CD4-positive, alpha-beta T cell treated with Interleukin-21 for 1 hour (primary cell): ENCODE measurements at regions not wholly inside any gene's neighbourhood (a gene's known extent, or its start where the extent isn't known, plus 50 kb on each side); places are given as distances from the start of the nearest gene placed in this dataset.

Experiments used
- DNase-seq: peaks from one replicate; pipeline ENCODE4 v3.0.0-alpha.2; 2020

DNA sequence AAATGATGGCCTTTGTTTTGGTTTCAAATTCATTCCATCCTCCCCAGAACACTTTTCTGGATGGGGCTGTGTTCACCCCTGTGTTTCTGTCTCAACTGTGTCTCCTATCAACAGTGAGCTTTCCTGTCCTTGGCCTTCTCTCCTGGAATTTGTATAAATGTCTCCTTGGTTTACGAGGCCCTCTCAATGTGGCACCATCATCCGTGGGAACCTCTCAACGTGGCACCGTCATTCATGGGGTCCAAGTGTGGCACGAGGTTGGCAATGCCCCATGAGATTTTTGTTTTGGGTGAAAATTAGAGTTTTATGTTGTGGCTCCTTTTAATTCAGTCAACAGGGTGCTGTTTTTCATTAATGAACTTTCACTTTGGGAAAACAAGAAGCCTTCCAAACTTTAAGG is 280.7 kb upstream of the SALL3 start:
- DNase-seq = no peak

- no peak for DNase-seq
Measured at GRCh38 chr18:78699499-78699898, 280.1 kb upstream of the SALL3 start.

GRCh38 chr18:78701771-78702396 is 277.7 kb upstream of the SALL3 start:
- DNase-seq = no peak

GRCh38 chr18:78703291-78703690 is 276.3 kb upstream of the SALL3 start:
- DNase-seq = no peak

DNA sequence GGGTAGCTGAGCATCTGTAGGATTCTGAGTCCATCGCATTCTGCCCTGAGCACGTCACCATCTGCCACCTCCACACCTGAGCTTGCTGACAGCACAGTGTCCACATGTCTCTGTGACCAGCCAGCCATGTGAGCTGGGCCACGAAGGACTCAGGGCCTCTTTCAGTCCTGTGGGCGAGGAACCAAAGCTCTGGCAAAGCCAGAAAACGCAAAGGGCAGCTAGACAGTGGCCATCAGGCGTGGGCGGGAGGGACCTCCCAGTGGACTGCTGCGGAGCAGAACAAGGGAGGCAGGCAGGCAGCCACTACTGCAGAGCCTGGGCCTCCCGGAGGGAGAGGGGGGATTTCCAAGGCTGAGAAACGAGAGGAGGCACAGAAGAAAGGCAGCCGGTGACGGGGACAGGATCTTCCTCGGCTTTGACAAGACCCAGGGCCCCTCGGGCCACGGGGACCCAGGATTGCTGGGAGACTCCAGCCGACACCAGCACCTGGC is 274.6 kb upstream of the SALL3 start:
- no peak for DNase-seq

GRCh38 chr18:78709261-78709809 is 270.3 kb upstream of the SALL3 start:
- no peak for DNase-seq

DNA sequence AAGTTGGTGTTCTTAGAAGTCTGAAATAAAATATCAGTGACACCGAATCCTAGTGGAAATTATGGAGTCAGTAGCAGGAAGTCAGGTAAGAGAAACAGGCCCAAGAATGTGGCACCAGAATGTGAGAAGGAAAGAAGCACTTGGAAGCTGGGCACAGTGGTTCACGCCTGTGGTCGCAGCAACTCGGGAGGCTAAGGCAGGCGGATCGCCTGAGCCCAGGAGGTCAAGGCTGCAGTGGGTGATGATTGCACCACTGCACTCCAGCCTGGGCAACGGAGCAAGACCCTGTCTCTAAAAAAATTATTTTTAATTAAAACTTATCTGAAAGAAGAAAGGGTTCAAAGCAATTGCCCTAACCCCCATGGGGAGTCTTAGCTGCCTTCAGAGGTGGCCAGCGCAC is 268.3 kb upstream of the SALL3 start:
- no peak for DNase-seq

DNA sequence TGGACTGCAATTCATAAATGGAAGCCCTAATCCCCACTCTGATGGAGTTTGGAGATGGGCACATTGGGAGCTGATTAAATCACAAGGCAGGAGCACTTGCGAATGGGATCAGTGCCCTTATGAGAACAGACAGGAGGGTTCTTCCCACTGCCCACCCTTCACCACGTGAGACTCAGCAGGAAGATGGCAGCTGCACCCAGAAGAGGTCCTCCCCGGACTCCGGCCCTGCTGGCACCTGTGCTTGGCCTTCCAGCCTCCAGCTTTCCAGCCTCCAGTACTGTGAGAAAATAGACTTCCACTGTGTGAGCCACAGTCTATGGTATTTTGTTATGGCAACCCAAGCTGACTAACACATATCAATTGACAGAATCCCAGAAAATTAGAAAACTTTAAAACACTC is 267.6 kb upstream of the SALL3 start:
- DNase-seq = no peak

DNA sequence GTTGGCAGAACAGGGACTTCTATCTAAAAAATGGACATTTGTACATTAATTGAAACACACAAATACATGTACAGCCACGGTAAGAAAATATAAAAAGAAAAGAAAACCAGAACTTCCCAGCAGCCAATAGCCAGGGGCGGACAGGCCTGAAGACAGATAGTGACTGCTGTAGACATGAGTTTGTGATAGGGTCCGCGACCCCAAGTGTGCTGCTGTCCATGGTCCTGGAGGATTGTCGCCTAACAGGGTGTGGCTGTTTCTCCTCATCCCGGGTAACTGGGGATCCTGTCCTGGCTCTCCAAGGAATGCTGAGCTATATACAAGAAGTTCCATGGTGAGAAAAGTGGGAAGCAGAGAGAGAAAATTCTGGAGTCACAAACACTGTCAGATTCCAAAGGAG is 266.5 kb upstream of the SALL3 start:
- DNase-seq = no peak

DNA sequence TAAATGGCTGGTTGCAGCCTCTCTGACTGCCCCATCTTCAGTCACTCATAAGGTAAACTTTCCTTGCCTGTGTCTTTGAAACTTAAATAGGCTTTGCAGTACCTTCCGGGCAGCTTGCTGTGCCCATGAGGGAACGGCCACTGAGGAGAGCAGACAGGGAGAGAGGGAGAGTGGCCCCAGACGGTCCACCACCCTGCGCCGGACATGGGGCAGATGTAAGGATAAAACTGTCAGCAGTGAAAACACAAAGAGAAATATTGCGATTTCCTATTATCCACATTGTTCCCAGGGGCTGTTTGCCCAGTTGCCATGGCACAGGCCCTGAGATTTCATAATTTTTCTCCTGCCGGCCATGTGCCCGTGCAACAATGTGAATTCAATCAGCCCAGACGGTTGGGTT is 265.9 kb upstream of the SALL3 start:
- DNase-seq = no peak

GRCh38 chr18:78716022-78716421 is 263.6 kb upstream of the SALL3 start:
- no peak for DNase-seq

DNA sequence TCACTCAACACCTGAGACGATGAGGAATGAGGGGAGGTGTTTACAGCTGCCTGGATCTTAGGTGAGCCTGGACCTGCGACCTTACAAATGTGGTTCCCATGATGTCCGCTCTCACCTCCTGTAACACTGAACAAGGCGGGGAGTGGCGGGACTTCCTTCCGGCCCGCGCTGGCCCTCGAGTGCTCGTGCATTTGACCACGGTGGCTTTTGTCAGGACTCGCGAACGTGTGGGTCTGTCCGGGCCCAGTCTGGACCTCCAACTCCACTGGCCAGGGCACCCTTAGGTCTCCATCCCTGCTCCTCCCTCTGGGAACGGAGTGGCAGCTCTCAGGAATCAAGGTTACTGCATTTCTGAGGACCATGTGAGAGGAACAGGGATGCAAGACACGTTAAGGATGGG is 263.0 kb upstream of the SALL3 start:
- no peak for DNase-seq

GRCh38 chr18:78717051-78717765 is 262.4 kb upstream of the SALL3 start:
- no peak for DNase-seq

DNA sequence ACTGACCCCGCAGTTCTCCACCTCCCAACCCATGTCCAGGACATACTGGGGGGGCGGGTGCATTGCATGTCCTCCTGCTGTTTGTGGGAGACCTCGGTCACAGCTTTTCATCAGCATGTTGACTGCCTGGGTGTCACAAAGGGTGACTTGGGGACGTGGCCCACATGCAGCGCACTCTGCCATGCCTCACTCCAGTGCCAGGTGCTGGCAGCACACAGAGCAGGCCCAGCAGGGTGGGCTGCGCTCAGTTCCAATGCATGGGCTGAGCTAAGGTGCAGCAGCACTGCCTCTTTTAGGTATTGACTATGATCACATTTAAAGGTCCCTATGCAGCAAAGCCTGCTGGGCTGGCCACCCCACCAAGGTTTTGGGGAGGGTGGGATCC is 261.9 kb upstream of the SALL3 start:
- no peak for DNase-seq

- no peak for DNase-seq
Measured at GRCh38 chr18:78719821-78720220, 259.8 kb upstream of the SALL3 start.

DNA sequence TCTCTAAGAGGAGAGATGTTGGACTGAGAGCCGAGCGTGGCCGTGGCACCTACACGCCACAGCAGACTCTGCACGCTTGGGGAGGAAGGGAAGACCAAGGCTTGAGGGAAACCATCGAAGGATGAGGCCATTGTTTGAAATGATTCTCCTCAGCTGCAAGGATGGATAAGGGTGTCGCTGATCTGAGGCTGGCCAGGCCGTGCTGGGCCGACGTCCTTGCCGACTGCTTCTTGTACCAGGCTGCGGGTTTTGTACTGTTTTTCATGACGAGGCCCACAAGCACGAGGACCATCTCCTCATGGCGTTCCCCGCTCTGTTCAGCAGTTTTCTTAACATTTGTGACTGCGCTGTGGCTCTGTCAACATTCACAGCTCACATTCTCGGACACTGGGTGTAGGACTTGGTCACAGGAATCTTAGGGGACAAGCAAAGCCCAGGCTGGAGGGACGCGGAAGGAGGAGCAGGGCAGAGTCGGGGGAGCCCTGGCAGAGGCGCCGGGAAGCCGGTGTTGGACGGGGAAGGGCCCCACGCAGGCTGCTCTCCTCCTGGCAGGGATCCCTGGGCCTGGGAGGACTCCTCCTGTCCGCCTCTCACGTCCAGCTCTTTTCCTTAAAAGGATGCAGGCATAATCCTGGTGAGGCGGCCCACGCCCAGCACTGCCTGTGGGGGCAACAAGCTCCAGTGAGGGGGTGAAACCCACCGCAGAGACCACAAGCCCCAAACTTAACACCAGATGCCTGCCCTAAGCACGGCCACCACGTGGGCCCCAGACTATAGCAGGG is 259.0 kb upstream of the SALL3 start:
- no peak for DNase-seq

GRCh38 chr18:78721238-78721875 is 258.3 kb upstream of the SALL3 start:
- no peak for DNase-seq

GRCh38 chr18:78721981-78722380 is 257.6 kb upstream of the SALL3 start:
- DNase-seq = no peak

- DNase-seq = no peak
Measured at GRCh38 chr18:78722386-78722785, 257.2 kb upstream of the SALL3 start.

GRCh38 chr18:78722929-78723710 is 256.5 kb upstream of the SALL3 start:
- no peak for DNase-seq

DNA sequence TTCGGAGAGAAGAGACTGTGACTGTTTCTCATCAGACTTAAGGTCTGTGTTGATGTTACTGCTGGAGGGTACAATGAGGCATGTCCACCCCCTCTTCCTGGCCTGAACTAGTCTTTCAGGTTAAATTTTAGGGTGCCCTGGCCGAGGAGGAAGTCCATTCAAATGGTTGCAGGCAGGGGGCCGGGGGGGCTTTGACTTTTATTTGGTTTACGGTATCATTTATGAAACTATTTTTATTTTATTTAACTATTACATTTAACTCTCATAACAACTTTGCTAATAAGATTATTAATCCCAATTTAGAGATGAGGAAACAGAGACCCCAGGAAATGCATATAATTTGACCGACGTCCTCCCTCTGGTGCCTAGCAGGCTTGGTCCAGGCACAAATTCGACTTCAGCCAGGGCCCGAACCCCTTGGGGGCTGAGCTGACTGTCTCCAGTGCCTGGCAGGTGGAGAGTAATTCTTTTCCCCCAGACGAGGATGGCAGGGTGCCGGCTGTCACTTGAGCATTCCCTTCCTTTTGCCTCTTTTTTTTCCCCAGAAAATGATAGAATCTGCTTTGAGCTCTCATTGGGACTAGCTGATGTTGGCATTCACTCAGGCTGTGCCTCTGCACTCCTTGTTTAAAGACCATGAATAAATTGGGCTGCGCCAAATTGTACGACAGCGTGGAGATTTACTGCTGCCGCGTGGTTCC is 255.3 kb upstream of the SALL3 start:
- no peak for DNase-seq

GRCh38 chr18:78725426-78725825 is 254.2 kb upstream of the SALL3 start:
- DNase-seq = no peak
